ENCODE measurements at regions not wholly inside any gene's neighbourhood (a gene's known extent, or its start where the extent isn't known, plus 50 kb on each side); places are given as distances from the start of the nearest gene placed in this dataset.
"Not testable (repeated sequence)": the region's sequence is repeated elsewhere in the genome, so short reads cannot be mapped to it uniquely, and the experiment has no call there.

- DNase-seq = no peak
Observed at GRCh38 chr1:96562094-96562493, 159.5 kb upstream of the PTBP2 start.

- not testable (repeated sequence) for DNase-seq
Observed at GRCh38 chr1:96564401-96564800, 157.2 kb upstream of the PTBP2 start.

DNA sequence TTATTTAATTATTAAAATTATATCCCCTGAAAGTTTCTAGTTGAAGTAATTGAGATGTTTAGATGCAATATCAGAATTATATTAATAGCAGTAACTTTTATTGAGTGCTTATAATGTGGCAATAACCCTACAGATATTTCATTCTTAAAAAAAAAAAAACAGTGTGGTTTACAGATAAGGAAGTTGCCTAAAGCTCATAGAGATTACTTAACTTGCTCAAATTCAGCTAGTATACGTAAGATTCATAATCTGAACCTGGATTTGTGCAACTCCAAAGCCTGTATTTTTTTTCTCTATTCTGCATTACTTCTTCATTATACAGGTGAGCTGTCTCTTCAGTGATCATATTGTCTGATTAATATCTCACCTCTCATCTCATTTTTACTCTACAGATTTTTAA lies 156.0 kb upstream of the PTBP2 start:
- DNase-seq = no peak

DNA sequence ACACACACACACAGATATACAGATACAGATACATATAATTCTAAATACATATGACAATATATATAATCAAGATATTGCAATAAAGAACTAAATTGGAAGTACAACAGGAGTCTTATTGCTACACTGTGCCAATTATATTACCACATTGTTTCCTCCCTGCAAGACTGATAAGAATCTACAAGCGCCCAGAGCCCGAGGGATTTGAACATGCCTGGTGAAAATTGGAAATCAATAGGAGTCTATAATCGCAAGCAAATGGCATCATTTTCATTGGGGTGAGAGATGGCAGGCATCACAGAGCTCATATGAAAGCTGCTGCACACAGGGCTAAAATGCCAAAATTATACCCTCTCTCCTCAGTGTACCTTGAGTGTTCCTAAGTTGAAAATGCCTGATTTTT lies 152.9 kb upstream of the PTBP2 start:
- no peak for DNase-seq

DNA sequence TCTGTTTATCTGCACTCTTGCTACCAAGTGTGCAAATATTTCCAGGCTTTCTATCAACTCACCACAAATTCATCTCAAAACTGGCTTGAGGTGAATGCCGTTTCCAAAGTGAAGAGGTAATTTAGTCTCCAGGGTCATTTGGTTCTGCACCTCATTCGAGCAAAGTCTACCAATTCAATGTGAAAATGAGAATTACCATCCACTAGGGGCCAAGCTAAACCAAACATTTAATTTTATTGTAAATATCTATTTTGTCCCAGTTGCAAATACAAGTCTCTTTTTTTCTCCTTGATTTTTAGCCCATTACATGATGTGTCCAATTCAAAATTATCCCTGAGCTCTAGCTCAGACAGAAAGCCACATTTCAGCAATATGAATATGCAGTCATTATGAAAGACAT lies 152.3 kb upstream of the PTBP2 start:
- no peak for DNase-seq

GRCh38 chr1:96579636-96580035 lies 141.9 kb upstream of the PTBP2 start:
- DNase-seq = no peak

DNA sequence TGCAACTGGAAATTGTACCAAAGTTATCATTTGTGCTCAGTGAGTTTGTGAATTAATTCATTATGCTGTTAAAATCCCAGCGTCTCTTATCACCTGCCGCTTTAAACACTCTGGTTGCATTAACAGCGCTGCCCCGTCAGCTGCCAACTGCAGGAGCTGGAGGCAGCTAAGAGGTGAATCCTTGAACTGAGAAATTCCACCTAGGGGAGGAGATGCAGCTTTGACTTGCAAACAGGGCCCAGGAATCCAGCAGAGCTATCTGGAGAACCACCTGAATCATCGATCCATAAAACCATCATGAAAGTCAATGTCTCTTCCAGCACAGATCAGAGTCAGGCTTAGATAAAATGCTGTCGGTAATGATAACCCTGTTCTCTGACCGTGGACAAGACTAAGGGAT lies 140.7 kb upstream of the PTBP2 start:
- no peak for DNase-seq

DNA sequence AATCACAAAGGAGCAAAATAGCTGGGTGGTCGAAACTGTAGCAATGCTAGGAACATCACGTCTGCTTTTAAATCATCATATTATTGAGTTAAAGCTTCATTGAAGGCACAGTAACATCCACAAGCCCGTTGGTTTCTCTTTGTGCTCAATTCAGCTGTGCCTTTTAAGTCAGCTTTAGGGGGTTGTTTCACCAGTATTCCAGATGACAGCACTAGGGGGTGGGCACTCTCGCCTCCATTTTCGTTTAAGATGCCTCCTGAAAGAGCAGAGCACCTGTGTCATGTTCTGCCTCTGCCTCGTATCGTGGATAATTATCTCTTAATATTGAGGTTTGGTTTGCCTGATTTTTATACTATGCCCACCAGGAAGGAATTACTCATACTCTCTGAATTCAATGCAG lies 139.8 kb upstream of the PTBP2 start:
- no peak for DNase-seq

GRCh38 chr1:96583903-96584302 lies 137.7 kb upstream of the PTBP2 start:
- DNase-seq = no peak

DNA sequence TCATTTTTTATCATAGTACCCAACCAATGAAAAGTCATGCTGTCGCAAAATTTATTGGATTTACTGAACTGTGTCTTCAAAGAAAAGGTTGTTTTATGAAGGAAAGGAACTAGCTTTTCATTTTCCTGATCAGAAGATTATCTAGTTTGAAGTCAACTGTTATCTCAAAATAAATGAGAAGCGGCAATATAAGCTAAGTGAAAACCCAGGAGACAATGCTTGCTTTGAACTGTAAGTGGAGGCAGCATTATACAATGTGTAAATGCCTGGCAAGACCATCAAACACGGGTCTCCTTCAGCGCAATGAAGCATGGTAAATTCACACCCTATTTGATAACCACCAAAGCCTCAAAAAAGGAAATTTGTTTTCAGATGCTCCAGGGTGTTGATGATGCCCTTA lies 134.4 kb upstream of the PTBP2 start:
- no peak for DNase-seq

GRCh38 chr1:96588416-96588995 lies 133.1 kb upstream of the PTBP2 start:
- no peak for DNase-seq

GRCh38 chr1:96595530-96595929 lies 126.1 kb upstream of the PTBP2 start:
- not testable (repeated sequence) for DNase-seq

DNA sequence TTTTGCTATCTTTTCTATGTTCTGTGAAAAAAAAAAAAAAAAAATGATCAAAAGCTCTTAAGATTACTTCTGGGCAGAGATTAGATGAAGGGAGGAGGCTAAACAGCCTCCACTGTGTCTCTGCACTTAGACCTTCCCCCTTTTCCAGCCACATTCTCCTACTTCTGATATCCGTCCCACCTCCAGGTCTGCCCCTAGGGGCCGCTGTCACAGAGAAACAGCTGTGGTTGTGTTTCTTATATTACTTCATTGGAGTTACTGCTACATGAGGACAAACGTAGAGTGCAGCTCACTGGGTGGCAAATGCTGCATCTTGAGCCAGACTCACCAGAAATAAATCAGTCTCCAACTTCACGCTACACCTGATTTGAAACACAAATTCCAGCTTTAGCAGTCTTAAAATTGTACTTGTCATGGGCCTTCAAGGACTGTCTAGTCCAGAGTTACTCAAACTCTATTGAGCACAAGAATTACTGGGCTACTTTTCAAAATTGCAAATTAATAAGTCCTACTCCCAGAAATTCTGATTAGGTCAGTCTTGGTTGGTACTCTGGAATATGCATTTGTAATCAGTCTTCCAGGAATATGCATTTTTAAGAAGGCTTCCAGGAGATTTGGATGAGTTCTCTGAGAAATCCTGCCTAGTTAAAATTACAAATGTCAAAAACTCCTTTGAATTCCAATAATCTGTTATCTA lies 125.2 kb upstream of the PTBP2 start:
- no peak for DNase-seq

DNA sequence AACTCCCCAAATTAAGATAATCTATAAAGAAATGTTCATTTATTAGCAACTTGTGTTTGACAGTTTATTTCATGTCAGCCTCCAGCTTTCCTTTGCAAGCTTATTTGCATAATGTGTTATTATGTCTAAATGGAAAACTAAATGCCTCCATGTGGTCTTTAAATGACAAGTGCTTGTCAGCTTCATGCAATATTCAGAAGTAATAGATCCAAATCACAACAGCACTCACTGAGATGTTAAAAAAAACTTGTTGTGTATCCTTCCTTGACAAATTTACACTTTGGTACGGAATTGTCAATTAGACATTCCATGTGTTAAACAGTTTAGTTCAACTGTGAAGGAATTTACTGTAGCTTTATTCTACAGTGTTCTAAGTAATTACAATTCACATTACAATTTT lies 124.4 kb upstream of the PTBP2 start:
- no peak for DNase-seq

- DNase-seq = peak in 1 of 3 experiments; percentile 9
Observed at GRCh38 chr1:96598416-96599168, 123.0 kb upstream of the PTBP2 start.

DNA sequence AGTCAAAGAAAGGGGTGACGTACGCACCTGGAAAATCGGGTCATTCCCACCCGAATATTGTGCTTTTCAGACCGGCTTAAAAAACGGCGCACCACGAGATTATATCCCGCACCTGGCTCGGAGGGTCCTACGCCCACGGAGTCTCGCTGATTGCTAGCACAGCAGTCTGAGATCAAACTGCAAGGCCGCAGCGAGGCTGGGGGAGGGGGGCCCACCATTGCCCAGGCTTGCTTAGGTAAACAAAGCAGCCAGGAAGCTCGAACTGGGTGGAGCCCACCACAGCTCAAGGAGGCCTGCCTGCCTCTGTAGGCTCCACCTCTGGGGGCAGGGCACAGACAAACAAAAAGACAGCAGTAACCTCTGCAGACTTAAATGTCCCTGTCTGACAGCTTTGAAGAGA lies 117.0 kb upstream of the PTBP2 start:
- not testable (repeated sequence) for DNase-seq

- DNase-seq = not testable (repeated sequence)
Observed at GRCh38 chr1:96617375-96617774, 104.2 kb upstream of the PTBP2 start.

DNA sequence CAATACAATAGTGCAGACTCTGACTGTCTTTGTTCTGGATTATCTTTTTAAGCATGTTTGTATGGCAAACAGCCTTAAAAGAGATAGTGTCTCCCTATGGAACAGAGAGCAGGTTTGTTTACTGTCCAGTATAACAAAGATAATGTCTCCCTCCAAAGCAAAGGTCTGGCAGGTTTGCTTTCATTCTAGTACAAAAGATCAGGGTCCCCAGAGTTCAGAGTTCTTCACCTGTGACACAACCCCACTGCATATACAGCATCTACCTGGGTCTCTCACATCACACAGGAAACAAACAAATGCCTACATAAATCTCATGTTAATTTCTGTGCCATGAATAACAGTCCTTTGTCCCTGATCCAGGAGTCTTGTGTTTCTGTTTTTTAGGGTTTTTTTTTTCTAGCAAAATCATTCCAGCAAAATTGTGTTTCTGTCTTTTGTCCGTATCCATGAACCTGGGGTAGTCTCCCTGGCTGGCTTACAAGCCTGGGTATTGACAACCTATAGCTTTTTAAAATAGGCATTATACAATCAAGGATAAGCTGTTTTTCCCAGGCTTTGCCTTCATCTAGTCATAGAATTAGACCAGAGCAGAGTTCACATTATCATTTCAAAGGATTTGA lies 89.4 kb upstream of the PTBP2 start:
- DNase-seq = no peak

- no peak for DNase-seq
Observed at GRCh38 chr1:96633695-96634094, 87.9 kb upstream of the PTBP2 start.

DNA sequence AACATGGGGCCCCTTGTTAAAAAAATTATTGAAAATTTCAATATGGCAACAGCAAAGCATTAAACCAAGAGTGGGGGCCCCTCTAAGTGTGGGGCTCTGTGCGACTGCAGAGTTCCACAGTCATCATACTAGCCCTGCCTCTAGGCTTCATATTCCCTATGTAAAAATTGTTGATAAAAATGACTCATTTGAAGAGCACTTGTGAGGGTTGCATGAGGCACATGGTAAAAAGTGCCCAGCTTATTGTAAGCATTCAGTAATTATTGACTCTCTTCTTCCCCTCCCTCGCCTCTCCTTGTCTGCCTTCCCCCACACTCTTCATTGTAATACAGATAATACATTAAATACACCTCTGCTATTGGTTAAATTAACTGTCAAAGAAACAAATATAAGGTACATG lies 86.7 kb upstream of the PTBP2 start:
- DNase-seq = peak; percentile 12 to 73 (median 72)

DNA sequence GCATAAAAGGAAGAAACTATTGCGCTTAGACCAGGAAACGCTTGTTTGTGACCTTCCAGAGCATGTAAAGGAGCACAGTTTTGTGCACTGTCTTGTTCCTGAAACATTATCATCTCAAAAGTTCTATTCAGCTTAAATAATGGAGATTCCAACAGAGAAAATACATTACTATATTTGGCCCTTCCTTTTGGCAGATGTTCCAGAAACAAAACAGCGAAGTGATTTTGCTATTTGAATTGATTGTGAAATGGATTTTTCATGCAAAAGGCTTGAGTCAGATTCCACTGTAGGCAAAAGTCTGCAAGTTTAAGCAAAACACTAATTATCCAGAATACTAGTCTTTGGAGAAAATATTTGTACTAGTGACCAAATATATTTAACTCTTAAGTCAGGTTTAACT lies 80.3 kb upstream of the PTBP2 start:
- DNase-seq = no peak

DNA sequence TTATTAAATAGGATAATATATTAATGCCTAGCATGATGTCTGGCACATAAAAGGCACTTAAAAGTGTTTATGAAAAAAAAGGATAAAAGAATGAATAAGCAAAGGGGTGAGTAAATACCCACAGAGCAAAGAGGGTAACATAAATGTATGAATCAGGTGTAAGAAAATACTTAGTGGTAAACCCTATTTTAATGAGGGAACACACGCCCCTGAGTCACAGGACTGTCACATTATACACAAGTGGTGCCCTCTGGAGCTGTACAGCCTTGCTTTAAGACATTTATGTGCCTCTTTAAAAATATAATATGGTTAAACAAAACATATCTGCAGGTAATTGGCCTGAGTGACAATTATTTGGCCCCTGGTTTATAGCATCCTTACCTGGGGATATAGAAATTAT lies 78.1 kb upstream of the PTBP2 start:
- DNase-seq = no peak

DNA sequence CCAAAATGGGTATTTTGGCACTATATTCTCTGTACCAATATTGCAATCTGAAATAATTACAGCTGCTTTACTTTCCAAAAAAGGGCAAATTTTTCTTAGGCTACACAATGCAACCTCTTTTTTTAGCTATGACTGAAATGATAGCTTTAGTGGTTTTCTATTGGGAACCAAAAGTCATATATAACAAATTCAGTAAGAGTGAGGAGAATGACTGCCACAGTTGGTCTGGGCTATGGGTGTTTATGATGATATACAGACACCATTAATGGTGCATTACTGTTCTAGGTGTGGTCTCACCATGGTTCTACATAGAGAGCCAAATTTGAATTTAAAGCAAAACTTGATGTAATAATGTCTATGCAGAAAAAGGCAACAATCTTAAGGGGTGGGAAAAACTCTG lies 72.3 kb upstream of the PTBP2 start:
- DNase-seq = no peak

- DNase-seq = peak in 2 of 3 experiments; percentile 6 to 10
Observed at GRCh38 chr1:96651517-96651916, 70.1 kb upstream of the PTBP2 start.
